Stomach (tissue), 8 donors: ENCODE measurements at regions not wholly inside any gene's neighbourhood (a gene's known extent, or its start where the extent isn't known, plus 50 kb on each side); places are given as distances from the start of the nearest gene placed in this dataset.

ENCODE experiments used
- DNase-seq, 2 donors: peaks; one replicate each; pipeline versions ENCODE4 v3.0.0 to v3.0.0-alpha.2; 2013 to 2019
- H3K27ac ChIP-seq, 5 donors: fragments of 200-600 bp in 4 of 5; sonication (generic) in 4 of 5; one replicate each; pipeline ENCODE4 v1.5.1; 2013 to 2019; ENCODE audit warnings: mild to moderate bottlenecking in 1 of 5, moderate library complexity in 1 of 5
- H3K27me3 ChIP-seq, 3 donors: fragments of 200-600 bp; sonication (generic); one replicate each; pipeline ENCODE4 v1.5.1; 2017 to 2019; ENCODE audit warnings: mixed run types in 1 of 3
- H3K36me3 ChIP-seq, 4 donors: fragments of 200-600 bp; sonication (generic); 1 replicate in 3 of 4; 2 replicates in 1 of 4; pipeline ENCODE4 v1.5.1; 2016 to 2019
- H3K4me1 ChIP-seq, 4 donors: fragments of 200-600 bp; sonication (generic); one replicate each; pipeline ENCODE4 v1.5.1; 2016 to 2019
- H3K4me3 ChIP-seq, 4 donors: fragments of 200-600 bp; sonication (generic) in 3 of 4; one replicate each; pipeline ENCODE4 v1.5.1; 2016 to 2019; ENCODE audit warnings: mild to moderate bottlenecking in 1 of 4
- H3K9me3 ChIP-seq, 4 donors: fragments of 200-600 bp; sonication (generic); one replicate each; pipeline ENCODE4 v1.5.1; 2016 to 2019
- EP300 ChIP-seq: sonication (generic); formaldehyde crosslinking; IDR thresholded peaks from one replicate; pipeline ENCODE4 v1.6.1; 2017; ENCODE audit warnings: antibody characterized with exemption
- POLR2A ChIP-seq, 4 donors: fragments of 450-650 bp; IDR thresholded peaks; one replicate each; pipeline ENCODE4 v1.6.1; 2016; ENCODE audit warnings: antibody characterized with exemption in 4 of 4, control low read depth in 2 of 4, mild to moderate bottlenecking in 1 of 4, moderate library complexity in 1 of 4
- POLR2AphosphoS5 ChIP-seq, 3 donors: sonication (generic); formaldehyde crosslinking; IDR thresholded peaks; one replicate each; pipeline ENCODE4 v1.6.1; 2016; ENCODE audit warnings: antibody characterized with exemption in 3 of 3
- WGBS, 5 donors: extraction: QIAGEN DNeasy Blood & Tissue Kit in 3 of 5; methylation state at CpG; one replicate each; pipeline versions ENCODE4 v1.1.5 to v1.1.7; 2013 to 2018; 5-methylcytosine and 5-hydroxymethylcytosine counted together
- intact Hi-C: fragments of 100-400 bp; cut with DNase I; formaldehyde crosslinking; loops from one replicate; pipeline ENCODE4 v1.15.1; 2023; ENCODE audit warnings: low total_unique reads
- TF ChIP-seq, protein P1 (sequence below), 7 experiments: fragments of 450-650 bp in 4 of 7; fragments of 200-600 bp in 3 of 7; sonication (generic) in 3 of 7; IDR thresholded peaks; one replicate each; pipeline ENCODE4 v1.5.1; 2016 to 2019; ENCODE audit warnings: antibody characterized with exemption in 7 of 7, control low read depth in 2 of 7, mild to moderate bottlenecking in 1 of 7
- donor health status: healthy with polysubstance abuse.
- donor health status: Bipolar disorder and iron deficiency.
- donor health status: healthy.

DNA sequence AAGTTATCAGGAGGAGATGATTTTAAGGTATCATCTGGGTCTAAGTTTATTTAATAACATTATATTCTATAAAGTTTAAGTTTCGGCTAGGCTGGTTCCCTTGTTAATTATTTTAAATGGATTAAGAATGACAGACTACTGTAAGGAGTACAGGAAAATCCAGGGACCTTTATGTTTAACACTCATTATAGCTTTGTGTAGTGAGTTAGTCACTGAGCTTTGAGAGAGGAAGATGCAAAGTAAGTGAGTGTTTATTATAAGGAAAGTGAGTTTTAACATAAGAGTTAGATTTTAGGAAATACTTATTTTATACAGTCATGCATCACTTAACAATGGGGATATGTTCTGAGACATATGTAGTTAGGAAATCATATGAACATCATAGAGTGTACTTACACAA, 485.5 kb downstream of the MMUT start:
- no peaks in the 10 kb centered on the region for H3K4me1 ChIP-seq
- H3K27me3 ChIP-seq = no peaks in the 10 kb centered on the region
- no peak for DNase-seq
- 76 to 93% (median 86%) methylated on average over 1 of the region's 1 CpG for WGBS, 5 donors
- peaks cover 0 to 4% (median 0%) of the 10 kb centered on the region in 4 donors for H3K9me3 ChIP-seq
- intact Hi-C loops = no loop called here
- no peak overlapping the region for H3K4me3 ChIP-seq
- TF ChIP-seq POLR2A (IDR thresholded peaks at IDR 0.05) = no peak
- TF ChIP-seq, protein P1, sequence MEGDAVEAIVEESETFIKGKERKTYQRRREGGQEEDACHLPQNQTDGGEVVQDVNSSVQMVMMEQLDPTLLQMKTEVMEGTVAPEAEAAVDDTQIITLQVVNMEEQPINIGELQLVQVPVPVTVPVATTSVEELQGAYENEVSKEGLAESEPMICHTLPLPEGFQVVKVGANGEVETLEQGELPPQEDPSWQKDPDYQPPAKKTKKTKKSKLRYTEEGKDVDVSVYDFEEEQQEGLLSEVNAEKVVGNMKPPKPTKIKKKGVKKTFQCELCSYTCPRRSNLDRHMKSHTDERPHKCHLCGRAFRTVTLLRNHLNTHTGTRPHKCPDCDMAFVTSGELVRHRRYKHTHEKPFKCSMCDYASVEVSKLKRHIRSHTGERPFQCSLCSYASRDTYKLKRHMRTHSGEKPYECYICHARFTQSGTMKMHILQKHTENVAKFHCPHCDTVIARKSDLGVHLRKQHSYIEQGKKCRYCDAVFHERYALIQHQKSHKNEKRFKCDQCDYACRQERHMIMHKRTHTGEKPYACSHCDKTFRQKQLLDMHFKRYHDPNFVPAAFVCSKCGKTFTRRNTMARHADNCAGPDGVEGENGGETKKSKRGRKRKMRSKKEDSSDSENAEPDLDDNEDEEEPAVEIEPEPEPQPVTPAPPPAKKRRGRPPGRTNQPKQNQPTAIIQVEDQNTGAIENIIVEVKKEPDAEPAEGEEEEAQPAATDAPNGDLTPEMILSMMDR (IDR thresholded peaks at IDR 0.05) = no peak
- no peak for TF ChIP-seq EP300
- TF ChIP-seq POLR2AphosphoS5 (IDR thresholded peaks at IDR 0.05) = no peak
- no peak overlapping the region for H3K27ac ChIP-seq
- H3K36me3 ChIP-seq = no peaks in the 10 kb centered on the region

DNA sequence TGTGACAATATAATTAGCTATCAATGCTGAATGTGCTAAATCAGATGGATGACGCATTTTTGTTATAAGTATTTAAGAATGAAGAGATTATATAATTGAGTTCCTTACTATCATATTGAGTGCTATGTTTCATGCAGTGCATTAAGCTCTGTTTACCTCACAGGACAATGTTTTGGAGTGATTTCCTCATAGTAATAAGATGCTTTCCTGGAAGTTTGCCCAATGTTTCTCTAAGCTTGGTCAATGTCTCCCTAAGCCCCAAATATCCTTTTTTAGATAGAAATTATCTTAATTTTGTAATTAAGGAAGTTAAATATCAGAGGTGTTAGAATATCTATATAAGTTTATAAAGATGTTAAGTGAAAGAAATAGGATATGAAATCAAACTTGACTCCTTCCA, 489.6 kb downstream of the MMUT start:
- no peaks in the 10 kb centered on the region for H3K4me1 ChIP-seq
- H3K9me3 ChIP-seq = no peaks in the 10 kb centered on the region
- WGBS, 5 donors = 37 to 87% (median 75%) methylated on average over 1 of the region's 1 CpG
- no peak for DNase-seq
- no peaks in the 10 kb centered on the region for H3K27me3 ChIP-seq
- TF ChIP-seq POLR2A (IDR thresholded peaks at IDR 0.05) = no peak
- TF ChIP-seq POLR2AphosphoS5 (IDR thresholded peaks at IDR 0.05) = no peak
- TF ChIP-seq, protein P1 (IDR thresholded peaks at IDR 0.05) = no peak
- no peak for TF ChIP-seq EP300
- no peaks in the 10 kb centered on the region for H3K36me3 ChIP-seq
- intact Hi-C loops = no loop called here
- H3K4me3 ChIP-seq = no peak overlapping the region
- H3K27ac ChIP-seq = no peak overlapping the region

DNA sequence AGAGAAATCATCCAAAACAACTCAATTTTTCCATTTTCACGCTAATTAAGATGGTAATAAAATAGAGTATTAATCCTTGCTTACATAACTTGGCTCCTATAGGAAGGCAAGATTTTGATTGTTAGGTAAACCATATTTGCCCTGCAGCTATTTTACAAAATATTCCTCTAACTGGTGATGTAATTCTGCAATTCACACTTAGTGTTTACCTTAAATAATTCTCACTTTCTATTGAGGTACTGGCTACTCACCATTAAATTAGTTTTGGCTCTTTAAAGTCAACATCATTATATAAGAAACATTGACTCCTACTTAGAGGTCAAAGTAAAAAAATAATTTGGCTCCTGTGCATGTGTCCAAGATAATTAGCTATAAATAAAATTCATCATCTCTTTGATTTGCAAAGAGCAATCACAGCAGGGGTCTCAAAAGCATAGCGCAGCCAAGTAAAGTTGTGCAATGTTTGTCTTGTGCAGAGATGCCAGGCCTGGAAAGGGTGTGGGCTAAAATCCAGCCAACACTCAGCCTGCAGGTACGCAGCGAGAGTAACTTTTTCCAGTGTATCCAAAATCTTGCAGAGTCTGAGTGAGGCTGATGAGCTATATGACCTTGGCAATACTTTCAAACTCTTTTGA, 501.2 kb downstream of the MMUT start:
- no peak for TF ChIP-seq POLR2A (IDR thresholded peaks at IDR 0.05)
- no peak for TF ChIP-seq EP300
- TF ChIP-seq, protein P1 (IDR thresholded peaks at IDR 0.05) = no peak
- TF ChIP-seq POLR2AphosphoS5 (IDR thresholded peaks at IDR 0.05) = no peak

DNA sequence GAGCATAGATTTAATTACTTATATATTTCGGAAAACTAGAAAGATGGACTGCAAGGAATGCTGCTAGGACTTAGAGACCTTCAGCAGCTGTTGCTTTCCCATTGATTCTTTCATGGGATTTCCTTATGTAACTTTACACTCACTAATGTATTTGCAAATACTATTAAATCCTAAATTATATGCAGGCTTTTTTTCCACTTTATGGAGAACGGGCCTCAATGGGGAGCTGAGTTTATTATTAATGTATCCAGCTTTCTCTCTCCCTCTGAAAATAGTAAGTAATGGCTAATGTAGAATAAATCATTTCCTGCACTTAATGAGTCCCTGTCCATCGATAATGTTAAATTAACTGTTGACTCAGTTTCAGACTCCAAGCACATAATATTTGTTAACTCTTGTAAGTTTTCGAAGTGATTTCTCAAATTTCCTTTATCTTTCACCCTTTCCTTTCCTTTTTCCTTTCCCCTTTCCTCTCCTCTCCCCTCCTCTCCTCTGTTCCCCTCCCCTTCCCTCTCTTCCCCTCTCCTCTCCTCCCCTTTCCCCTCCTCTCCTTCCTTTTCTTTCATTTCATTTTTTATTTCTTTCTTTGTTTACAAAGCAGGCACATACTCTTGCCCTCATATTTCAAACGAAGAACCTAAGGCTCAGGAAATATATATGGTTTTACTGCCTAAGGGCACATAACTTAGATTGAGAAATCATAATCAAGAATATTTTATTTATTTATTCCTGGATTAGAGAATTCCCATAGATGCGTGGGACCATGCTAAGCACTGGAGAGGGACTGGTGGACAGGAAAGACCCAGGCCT, 503.6 kb downstream of the MMUT start:
- Histone ChIP-seq H3K27me3 (no peaks in the 10 kb centered on the region), H3K36me3 (no peaks in the 10 kb centered on the region), H3K4me1 (no peaks in the 10 kb centered on the region), H3K27ac (no peak overlapping the region), H3K9me3 (no peaks in the 10 kb centered on the region), H3K4me3 (no peak overlapping the region)
- intact Hi-C loops = no loop called here
- no peak for DNase-seq
- no peak for TF ChIP-seq EP300
- TF ChIP-seq POLR2A (IDR thresholded peaks at IDR 0.05) = no peak
- TF ChIP-seq, protein P1 (IDR thresholded peaks at IDR 0.05) = no peak
- TF ChIP-seq POLR2AphosphoS5 (IDR thresholded peaks at IDR 0.05) = no peak
- WGBS, 5 donors = 60 to 73% (median 66%) methylated on average over 6 of the region's 6 CpGs

More for the DNA sequence above, 501.2 kb downstream of the MMUT start:
- Histone ChIP-seq H3K36me3 (no peaks in the 10 kb centered on the region), H3K27ac (no peak overlapping the region), H3K4me3 (no peak overlapping the region), H3K27me3 (no peaks in the 10 kb centered on the region), H3K9me3 (no peaks in the 10 kb centered on the region), H3K4me1 (no peaks in the 10 kb centered on the region)
- intact Hi-C loops = no loop called here
- WGBS, 5 donors = 69 to 78% (median 77%) methylated on average over 4 of the region's 4 CpGs
- no peak for DNase-seq
